ENCODE measurements at regions not wholly inside any gene's neighbourhood (a gene's known extent, or its start where the extent isn't known, plus 50 kb on each side); places are given as distances from the start of the nearest gene placed in this dataset.
"Not testable (repeated sequence)": the region's sequence is repeated elsewhere in the genome, so short reads cannot be mapped to it uniquely, and the experiment has no call there.

DNA sequence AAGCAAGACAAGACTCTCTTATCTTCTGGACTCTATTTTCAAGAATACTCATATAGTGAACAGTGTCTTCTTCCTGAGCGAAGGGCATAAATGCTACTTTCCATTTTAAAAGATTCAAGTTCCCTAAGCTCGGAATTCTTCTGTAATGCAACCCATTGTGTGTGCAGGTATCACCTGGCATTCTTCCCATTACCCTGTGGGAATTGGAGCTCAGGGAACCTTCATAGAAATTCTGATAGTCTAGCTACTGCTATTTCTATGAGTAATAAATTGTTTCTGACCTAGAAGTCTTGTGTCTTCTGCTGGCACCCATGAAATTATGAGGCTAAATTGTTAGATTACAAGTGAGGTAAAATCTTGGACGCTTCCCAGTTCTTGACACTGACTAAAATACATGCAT, 324.1 kb upstream of the DIPK2B start:
- DNase-seq: no peak

DNA sequence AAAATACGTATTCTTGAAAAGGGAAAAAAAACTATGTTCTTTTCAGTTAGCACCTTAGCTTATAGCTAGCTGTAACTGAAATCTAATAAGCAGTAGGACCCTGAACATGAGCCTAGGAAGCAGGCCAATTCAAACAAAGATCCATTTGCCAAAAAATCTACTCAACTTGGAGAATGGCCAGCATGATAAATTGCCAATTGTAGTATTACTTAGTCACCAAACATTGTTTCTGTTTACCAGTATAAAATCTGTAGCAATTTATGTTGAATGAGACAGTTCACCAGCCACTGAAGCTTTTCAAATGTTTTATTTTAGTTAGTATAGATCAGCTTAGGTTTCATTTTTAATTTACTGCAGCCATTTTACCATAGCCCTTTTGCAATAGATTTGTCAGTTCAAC, 323.6 kb upstream of the DIPK2B start:
- DNase-seq: no peak

DNA sequence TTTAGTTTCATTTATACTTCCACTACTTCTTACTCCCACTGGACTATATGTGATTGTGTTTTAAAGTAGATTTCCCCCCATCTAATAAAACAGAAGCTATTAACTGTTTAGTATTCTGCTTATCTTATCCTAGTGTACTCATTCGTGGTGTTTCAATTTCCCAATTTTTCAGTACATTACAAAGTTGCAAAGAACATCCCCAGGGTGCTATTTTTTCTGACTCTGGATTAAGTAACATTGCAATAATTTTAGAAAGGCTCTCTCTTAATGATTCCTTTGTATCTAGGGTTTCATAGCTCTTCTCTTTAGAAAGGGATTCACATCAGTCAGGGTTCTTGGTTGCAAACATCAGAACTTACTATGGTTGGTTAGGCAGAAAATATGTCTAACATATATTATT, 317.9 kb upstream of the DIPK2B start:
- DNase-seq: no peak

DNA sequence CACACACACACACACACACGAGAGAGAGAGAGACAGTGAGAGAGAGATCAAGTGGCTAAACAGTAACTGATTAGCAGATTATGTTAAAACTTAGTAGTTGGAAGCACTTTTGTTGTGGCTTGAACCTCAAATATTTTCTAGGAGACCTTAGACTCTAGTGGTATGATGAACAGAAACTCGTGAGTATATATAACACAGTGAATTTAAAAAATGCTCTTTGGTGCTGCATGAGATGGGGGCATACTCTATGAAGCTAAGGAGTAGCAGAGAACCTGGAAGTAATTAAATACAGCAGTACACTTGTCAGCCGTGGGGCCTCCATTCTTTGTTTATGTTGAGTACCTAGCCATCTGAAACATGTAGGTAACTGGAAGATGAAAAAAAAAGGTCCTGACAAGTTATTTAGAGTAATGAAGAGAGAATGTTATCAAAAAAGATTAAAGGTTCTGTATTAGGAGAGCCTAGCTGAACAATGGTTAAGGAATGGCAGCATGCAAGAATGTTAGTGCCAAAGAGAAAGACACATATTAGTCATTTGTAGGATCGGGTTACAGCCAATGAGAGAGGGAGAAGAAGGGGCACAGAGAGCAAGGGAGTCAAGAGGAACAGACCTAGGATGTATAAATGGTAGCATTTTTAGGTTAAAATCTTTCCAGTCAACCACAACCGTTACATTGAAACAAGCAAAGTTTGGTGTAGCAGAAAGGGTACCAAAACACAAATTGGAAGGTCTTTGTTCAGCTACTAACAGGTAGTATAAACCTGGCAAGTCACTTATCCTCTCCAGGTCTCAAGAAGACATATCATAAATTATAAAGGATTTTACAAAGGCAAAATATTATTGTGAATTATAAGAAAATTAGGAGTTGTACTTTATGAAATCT, 316.7 kb upstream of the DIPK2B start:
- no peak for DNase-seq

DNA sequence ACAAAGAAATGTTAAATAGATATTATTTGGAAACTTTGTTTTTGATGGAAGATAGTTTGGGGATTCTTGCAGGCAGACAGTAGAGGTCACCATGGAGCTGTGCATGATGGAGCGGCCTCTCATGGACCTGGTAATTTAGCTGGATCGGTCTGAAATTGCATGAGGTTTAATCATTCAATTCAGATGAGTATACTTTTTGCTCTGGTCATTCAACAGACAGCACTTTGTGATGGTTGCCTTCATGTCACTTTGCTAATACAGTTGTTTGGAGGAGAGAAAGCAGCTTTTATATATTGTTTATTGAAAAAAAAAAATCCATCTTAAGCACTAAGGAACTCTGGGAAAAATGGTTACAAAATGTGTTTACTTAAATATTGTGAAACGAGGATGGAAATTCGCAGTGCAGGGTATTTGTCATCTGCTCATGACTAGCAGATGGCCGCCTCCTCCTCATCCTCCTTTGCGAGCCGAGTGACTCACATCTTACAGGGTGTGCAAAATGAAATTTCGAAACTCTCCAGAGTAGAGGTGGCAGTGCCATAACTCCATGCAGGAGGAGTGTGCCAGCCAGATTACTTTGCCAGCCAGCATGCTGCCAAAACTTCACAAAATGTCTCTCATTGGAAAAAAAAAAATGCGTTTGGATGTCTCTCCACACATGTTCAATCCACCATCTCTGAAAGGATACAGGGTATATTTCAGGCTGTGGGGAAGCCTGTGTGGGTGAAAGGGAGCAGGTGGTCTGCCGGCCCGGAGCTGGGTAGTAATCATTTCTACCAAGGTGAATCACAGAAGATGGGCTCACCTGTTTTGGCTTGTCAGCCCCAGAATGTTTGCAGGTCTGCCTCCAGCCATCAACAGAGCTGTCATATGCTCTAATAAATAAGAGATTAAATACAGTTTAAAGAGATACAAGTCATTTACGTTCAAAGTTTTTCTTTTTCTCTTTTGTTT, 314.9 kb upstream of the DIPK2B start:
- DNase-seq: no peak

DNA sequence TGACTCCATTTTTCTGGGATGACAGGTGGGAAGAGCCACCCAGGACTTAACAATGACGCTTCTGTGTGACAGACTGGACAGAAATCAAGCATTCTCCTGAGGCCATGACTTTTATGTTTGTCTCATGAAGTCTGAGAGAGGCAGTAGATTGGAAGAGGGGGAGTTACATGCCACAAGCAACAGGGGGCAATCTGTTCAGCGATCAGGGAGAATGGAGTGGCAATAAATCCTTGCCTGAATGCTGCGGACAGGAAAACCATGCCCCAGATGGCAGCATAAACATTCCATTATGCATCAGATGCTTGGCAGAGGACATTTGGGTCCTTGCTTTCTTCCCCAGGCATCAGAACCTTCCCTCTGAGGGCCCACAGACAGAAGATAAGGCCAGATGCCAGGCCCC, 312.4 kb upstream of the DIPK2B start:
- DNase-seq: no peak

DNA sequence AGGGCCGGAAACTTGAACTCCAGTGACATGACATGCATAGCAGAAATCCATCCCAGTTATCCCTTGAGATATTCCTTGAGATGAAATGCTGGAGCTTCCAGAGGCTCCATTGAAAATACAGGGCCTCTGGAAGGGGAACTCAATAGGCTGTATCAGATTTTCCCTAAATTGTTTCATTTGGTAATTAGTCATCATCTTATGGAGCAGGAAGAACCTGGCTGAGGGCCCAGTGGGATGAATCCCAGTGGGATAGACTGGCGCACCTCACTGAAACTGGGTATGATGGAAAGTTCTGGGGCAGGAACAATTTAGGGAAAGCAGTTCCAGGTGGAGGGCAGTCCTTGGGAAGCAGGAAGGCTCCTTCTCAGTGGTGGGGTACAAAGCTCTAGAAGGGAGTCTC, 307.8 kb upstream of the DIPK2B start:
- DNase-seq: no peak

DNA sequence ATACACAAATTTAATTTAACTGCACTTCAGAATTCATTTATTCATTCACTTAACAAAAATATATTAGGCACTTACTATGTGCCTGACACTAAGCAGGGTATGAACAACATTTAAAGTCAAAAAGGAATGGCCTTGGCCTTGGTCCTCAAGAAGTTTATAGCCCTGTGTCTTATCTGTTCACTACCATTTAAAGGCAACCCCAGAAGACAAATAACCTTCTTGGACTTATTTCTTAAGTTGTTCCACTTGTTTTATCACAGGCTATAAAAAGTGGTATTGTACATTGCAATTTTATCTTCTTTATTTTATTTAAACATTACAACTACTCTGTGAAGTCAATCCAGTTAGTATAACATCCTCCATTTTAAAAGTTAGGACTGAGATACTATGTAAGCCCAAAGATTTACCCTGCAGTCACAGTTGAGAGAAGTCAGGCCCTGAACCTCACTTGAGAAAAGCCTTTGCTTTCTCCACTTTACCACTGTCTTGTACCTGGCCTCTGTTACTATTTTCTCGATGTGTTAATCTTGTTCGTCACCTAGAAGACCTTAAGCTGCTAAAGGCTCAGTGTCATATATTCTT, 305.6 kb upstream of the DIPK2B start:
- no peak for DNase-seq

DNA sequence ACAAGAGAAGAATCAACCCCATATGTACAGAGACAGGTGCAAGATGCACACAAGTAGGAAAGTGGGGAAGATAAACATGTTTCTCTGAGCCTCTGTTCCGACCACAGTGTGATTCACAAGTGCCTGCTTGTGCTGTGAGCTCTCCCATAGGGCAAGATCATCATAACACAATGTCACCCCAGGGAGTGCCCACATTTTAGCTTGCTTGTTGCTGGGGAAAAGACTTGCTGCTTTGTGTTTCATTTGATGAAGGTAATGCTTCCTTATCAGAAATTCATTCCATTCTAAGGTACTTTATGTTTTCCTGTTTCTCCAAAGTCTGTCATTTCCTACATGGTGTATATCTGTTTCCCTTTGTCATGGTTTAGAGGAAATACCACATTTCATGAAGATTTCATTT, 304.5 kb upstream of the DIPK2B start:
- no peak for DNase-seq

DNA sequence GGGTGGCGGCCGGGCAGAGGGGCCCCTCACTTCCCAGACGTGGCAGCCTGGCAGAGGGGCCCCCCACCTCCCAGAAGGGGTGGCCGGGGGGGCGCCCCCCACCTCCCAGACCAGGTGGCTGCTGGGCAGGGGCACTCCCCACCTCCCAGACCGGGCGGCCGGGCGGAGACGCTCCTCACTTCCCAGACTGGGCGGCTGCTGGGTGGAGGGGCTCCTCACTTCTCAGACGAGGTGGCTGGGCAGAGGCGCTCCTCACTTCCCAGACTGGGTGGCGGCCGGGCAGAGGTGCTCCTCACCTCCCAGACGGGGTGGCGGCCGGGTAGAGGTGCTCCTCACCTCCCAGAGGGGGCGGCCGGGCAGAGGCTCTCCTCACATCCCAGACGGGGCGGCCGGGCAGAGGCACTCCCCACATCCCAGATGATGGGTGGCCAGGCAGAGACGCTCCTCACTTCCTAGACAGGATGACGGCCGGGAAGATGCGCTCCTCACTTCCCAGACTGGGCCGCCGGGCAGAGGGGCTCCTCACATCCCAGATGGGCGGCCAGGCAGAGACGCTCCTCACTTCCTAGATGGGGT, 303.2 kb upstream of the DIPK2B start:
- DNase-seq: not testable (repeated sequence)

DNA sequence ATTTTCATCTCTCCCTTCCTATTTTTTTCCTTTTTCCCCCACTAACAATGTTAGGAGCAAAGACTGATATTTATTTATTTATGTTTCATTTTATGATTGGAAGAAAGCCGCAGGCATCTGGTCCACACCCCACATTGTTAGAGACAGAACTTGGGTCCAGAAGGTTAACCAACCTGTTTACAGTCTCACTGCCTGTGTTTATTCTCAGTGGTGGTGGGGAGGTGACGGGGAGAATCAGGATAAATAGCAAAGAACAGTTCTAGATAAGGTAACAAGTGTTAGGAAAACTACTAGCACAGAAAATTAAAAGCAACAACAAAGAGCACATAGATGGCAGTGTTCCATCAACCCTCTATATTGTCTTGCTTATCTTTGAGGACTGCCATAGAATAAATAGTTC, 301.7 kb upstream of the DIPK2B start:
- DNase-seq: no peak

DNA sequence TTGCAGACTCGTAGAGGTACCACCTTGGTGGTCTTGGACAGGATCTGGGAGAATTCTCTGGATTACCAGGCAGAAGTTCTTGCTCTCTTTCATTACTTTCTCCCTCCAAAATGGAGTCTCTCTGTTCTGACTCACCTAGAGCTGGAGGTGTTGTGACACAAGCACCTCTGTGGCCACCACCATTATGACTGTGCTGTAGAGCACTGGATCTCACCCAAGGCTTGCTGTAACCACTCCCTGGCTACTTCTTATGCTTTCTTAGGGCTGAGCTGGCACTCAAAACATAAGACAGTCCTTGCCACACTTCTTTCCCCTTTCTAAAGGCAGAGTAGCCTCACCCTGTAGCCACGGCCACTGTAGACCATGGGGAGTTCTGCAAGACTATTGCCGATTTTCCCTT, 296.6 kb upstream of the DIPK2B start:
- no peak for DNase-seq

DNA sequence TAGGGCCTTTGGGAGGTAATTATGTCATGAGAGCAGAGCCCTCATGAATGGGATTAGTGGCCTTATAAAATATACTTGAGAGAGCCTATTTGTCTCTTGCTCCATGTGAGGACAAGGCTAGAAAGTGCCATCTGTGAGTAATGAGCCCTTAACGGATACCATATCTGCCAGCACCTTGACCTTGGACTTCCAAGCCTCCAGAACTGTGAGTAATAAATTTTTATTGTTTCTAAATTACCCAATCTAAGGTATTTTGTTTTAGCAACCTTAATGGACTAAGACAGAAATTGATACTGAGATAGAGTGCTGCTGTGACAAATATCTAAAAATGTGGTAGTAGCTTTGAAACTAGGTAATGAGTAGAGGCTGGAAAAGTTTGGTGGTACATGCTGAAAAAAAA, 285.0 kb upstream of the DIPK2B start:
- no peak for DNase-seq

DNA sequence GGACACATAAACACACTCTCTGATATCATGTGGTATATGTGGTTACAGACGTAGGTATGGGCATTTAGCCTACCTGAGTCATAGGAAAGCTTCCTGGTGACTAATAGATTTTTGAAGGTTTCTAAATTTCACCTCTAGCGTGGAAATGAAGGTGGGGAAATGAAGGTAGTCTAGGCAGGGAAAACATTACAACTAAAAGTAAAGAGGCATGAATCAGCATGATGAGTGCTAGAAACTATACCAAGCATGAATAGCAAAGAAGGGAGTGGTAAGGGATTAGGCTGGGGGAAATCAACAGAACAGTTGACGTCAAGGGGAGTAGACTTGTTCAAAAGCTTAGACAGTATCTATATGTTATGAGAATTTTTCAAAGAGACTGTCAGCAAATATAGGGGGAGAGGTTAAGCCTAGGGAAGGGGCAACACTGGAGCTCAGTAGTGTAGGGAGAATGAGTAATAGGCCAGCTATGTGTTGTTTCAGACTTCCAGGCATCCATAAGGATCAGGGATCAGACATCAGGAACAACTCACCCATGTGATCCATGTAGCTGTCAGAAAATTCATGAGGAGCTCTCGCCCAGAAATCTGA, 279.3 kb upstream of the DIPK2B start:
- no peak for DNase-seq

DNA sequence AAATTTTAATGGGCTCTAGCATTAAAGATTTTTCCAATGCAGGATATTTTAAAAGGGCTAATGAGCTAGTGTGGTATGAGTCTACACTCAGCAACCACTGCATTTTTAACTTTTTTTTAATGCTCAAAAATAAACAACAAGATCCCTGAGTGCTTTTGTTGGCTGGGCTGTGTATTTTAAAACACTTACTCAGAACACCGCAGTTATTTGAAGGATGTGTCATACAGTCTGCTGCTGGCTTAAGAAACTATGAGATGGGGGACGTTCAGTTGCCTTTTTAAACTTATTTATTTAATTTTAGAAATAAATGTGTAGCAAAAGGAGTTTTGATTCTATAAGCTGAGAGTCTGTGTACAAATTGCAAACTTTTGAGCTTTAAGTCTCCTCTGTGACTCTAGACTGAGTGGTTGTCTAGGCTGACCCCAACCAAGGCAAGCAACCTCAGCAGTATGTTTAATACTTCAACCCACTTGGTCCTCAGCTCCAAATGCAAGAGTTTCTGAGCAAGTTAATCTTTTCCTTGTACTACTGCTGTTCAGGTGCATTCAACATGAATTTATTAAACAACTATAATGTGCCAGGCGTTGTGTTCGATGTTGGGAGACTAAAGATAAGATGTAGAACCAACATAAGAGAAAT, 278.6 kb upstream of the DIPK2B start:
- no peak for DNase-seq

DNA sequence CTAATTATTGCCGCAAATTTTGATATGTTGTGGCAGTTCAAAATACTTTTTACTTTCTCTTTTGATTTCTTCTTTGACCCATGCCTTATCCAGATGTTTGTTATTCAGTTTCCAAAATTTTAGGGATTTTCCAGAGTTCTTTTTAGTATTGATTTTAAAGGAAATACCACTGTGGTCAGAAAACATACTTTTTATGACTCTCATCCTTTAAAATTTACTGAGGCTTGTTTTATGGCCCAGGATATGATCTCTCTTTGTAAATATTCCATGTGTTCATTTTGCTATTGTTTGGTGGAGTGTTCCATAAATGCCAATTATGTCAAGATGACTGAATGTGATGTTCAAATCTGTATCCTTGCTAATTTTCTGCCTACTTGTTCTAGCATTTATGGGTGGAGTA, 272.3 kb upstream of the DIPK2B start:
- DNase-seq: no peak

DNA sequence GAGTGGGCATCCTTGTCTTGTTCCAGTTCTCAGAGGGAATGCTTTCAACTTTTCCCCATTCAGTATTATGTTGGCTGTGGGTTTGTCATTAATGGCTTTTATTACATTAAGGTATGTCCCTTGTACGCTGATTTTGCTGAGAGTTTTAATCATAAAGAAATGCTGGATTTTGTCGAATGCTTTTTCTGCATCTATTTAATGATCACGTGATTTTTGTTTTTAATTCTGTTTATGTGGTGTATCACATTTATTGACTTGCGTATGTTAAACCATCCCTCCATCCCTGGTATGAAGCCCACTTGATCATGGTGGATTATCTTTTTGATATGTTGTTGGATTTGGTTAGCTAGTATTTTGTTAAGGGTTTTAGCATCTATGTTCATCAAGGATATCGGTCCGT, 266.9 kb upstream of the DIPK2B start:
- not testable (repeated sequence) for DNase-seq

DNA sequence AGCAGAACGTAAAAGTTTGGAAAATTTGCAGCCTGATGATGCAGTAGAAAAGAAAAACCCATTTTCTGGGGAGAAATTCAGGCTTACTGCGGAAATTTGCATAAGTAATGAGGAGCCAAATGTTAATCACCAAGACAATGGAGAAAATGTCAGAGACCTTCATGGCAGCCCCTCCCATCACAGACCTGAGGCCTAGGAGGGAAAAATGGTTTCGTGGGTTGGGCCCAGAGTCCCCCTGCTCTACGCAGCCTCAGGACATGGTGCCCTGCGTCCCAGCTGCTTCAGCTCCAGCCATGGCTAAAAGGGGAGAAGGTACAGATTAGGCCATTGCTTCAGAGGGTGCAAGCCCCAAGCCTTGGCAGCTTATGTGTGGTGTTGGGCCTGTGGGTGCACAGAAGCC, 255.1 kb upstream of the DIPK2B start:
- not testable (repeated sequence) for DNase-seq

DNA sequence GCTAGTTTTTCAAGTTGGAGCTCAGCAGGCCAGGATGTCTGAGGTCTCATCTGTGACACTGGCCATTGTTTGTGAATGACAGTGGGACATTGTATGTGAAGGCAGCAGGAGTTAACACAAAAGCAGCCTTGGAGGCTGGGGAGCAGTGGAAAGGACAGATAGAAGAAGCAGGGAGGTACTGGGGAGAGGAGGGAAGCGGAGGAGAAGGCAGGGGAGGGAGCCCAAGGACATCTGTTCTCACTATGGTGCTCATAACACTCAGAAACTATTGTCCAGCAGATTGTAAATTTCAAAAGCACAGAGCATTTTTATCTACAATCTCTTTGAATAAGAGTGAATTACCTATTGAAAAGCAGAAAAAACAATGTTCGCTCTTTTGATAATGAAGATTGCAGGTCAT, 253.6 kb upstream of the DIPK2B start:
- no peak for DNase-seq

DNA sequence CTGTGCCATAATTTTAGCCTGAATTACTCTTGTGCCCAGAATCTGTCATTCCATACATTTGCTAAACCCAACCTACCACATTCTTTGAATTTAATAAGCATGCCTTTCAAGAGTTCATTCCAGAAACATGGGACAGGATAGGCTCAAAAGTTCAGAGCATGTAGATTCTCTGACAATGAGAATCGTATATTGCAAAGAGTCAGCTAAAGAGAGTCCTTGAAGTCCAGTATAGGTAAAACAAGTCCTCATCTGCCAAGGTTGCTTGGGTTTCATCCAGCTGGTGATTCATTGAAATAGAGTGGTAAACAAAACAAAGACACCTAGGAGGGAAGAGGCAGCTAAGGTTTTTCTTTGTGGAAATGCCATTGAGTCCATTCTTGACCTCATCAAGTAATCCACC, 249.3 kb upstream of the DIPK2B start:
- no peak for DNase-seq

DNA sequence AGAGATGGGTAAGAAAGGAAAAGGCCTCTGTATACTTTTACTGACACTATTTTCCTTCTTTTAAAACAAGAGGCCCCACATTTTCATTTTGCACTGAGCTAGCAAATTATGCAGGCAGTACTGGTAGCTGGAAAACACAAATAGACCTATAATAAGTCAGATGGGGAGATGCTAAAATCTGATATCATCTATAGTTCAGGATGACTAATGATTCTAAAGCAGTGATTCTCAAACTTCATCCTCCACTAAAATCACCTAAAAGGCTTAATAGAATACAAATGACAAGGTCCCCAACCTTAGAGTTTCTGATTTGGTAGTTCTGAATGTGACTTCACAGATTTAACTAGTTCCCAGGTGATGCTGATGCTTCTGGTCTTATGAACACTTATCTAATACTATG, 247.3 kb upstream of the DIPK2B start:
- DNase-seq: no peak

DNA sequence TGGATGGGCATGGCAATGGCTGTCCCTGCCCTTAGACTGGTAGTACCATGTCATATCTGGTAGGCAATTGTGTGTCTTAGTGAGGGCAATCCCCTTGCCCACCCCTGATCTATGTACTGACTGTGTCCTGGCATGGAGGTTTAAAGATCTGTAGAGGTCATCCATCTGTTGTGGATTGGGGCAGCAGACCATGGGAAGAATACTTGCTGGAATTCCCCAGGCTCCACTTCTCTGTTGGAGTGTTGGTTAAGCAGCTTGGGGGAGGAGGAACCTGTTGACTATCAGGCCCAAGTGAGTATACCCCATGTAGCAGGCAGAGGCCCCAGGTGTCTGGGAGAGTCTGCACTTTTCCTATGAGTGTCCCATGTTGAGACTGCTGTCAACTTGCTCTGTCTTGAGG, 246.7 kb upstream of the DIPK2B start:
- no peak for DNase-seq

All from activated CD8-positive, alpha-beta memory T cell treated with anti-CD3 and anti-CD28 coated beads for 24 hours (primary cell).